Mesenchymal stem cell (in vitro differentiated cells and primary cell): ENCODE measurements at regions not wholly inside any gene's neighbourhood (a gene's known extent, or its start where the extent isn't known, plus 50 kb on each side); places are given as distances from the start of the nearest gene placed in this dataset.

Experiments used
- DNase-seq: peaks from one replicate; pipeline ENCODE4 v3.0.0-alpha.2; 2013
- H2AFZ ChIP-seq: one replicate; pipeline ENCODE4 v1.6.1; 2013; ENCODE audit warnings: low read depth, mild to moderate bottlenecking, control low read depth, inconsistent platforms, low read length, moderate library complexity
- H2AK5ac ChIP-seq: 2 replicates; pipeline ENCODE4 v1.6.1; 2013; ENCODE audit warnings: low read length, moderate library complexity, mild to moderate bottlenecking, inconsistent platforms; ENCODE audit not compliant: severe bottlenecking
- H2BK120ac ChIP-seq: one replicate; pipeline ENCODE4 v1.6.1; 2013; ENCODE audit warnings: low read depth, mild to moderate bottlenecking, inconsistent platforms, low read length, moderate library complexity
- H2BK12ac ChIP-seq, 2 experiments: one replicate each; pipeline ENCODE4 v1.6.1; 2013; ENCODE audit warnings: inconsistent platforms in 2 of 2, low read length in 2 of 2, mild to moderate bottlenecking in 2 of 2, moderate library complexity in 2 of 2, control low read depth in 1 of 2
- H2BK15ac ChIP-seq: one replicate; pipeline ENCODE4 v1.6.1; 2013; ENCODE audit warnings: mild to moderate bottlenecking, low read depth, inconsistent platforms; ENCODE audit not compliant: poor library complexity, severe bottlenecking
- H2BK5ac ChIP-seq: 2 replicates; pipeline ENCODE4 v1.6.1; 2013; ENCODE audit warnings: low read depth, mild to moderate bottlenecking, low read length, control low read depth, inconsistent platforms; ENCODE audit not compliant: poor library complexity, severe bottlenecking
- H3K14ac ChIP-seq, 2 experiments: one replicate each; pipeline ENCODE4 v1.6.1; 2013; ENCODE audit warnings: inconsistent platforms in 2 of 2, low read length in 2 of 2, control low read depth in 1 of 2, mild to moderate bottlenecking in 1 of 2, moderate library complexity in 1 of 2
- H3K18ac ChIP-seq, 2 experiments: one replicate each; pipeline ENCODE4 v1.6.1; 2013; ENCODE audit warnings: inconsistent platforms in 2 of 2, low read length in 2 of 2, control low read depth in 1 of 2, low read depth in 1 of 2, mild to moderate bottlenecking in 1 of 2
- H3K23ac ChIP-seq, 2 experiments: one replicate each; pipeline ENCODE4 v1.6.1; 2013; ENCODE audit warnings: inconsistent platforms in 2 of 2, low read length in 2 of 2, mild to moderate bottlenecking in 2 of 2, moderate library complexity in 2 of 2, control low read depth in 1 of 2
- H3K27ac ChIP-seq: 2 replicates; pipeline ENCODE4 v1.5.1; 2013; ENCODE audit warnings: mild to moderate bottlenecking, moderate library complexity, low read length, control low read depth, inconsistent platforms; ENCODE audit not compliant: poor library complexity, severe bottlenecking
- H3K27me3 ChIP-seq, 2 experiments: 2 replicates each; pipeline versions ENCODE4 v1.6.1 to v1.7.0; 2013; ENCODE audit warnings: low read length in 2 of 2, mild to moderate bottlenecking in 2 of 2, moderate library complexity in 2 of 2, control low read depth in 1 of 2, inconsistent platforms in 1 of 2; ENCODE audit not compliant: control insufficient read depth in 1 of 2, insufficient read depth in 1 of 2
- H3K36me3 ChIP-seq, 2 experiments: 2 replicates each; pipeline versions ENCODE4 v1.6.1 to v1.7.0; 2013; ENCODE audit warnings: low read length in 2 of 2, control low read depth in 1 of 2, inconsistent platforms in 1 of 2, low read depth in 1 of 2, mild to moderate bottlenecking in 1 of 2; ENCODE audit not compliant: insufficient read depth in 2 of 2, control insufficient read depth in 1 of 2
- H3K4ac ChIP-seq, 2 experiments: one replicate each; pipeline ENCODE4 v1.6.1; 2013; ENCODE audit warnings: inconsistent platforms in 2 of 2, low read length in 2 of 2, mild to moderate bottlenecking in 2 of 2, moderate library complexity in 2 of 2, control low read depth in 1 of 2, low read depth in 1 of 2
- H3K4me1 ChIP-seq: 2 replicates; pipeline ENCODE4 v1.6.1; 2013; ENCODE audit warnings: low read depth, low read length, control low read depth; ENCODE audit not compliant: control insufficient read depth, insufficient read depth
- H3K4me2 ChIP-seq: 2 replicates; pipeline ENCODE4 v1.6.1; 2013; ENCODE audit warnings: low read length, mild to moderate bottlenecking, inconsistent platforms; ENCODE audit not compliant: poor library complexity, severe bottlenecking
- H3K4me3 ChIP-seq, 2 experiments: 2 replicates each; pipeline versions ENCODE4 v1.5.1 to v1.7.0; 2013; ENCODE audit warnings: low read length in 2 of 2, mild to moderate bottlenecking in 2 of 2, control low read depth in 1 of 2, low read depth in 1 of 2; ENCODE audit not compliant: insufficient read depth in 1 of 2
- H3K79me1 ChIP-seq: replicated peaks from 2 replicates; pipeline ENCODE4 v1.6.1; 2013; ENCODE audit warnings: mild to moderate bottlenecking, control low read depth, low read length, inconsistent platforms; ENCODE audit not compliant: poor library complexity, severe bottlenecking
- H3K9ac ChIP-seq: 2 replicates; pipeline ENCODE4 v1.7.0; 2013; ENCODE audit warnings: mild to moderate bottlenecking, low read length, moderate library complexity
- H3K9me3 ChIP-seq: 2 replicates; pipeline ENCODE4 v1.7.0; 2013; ENCODE audit warnings: mild to moderate bottlenecking, low read length; ENCODE audit not compliant: control insufficient read depth
- H4K8ac ChIP-seq: one replicate; pipeline ENCODE4 v1.6.1; 2013; ENCODE audit warnings: inconsistent platforms, mild to moderate bottlenecking, low read length, moderate library complexity
- H4K91ac ChIP-seq: one replicate; pipeline ENCODE4 v1.6.1; 2013; ENCODE audit warnings: mild to moderate bottlenecking, low read length, inconsistent platforms
- WGBS: methylation state at CpG from one replicate; pipeline ENCODE4 v1.1.7; 2013; ENCODE audit warnings: mixed read lengths; 5-methylcytosine and 5-hydroxymethylcytosine counted together

- Histone ChIP-seq H3K36me3 (no peaks in the 10 kb centered on the region), H2BK120ac (no peak overlapping the region), H4K91ac (no peak overlapping the region), H2BK5ac (no peak overlapping the region), H3K27ac (no peak overlapping the region), H3K14ac (no peak overlapping the region), H3K27me3 (no peaks in the 10 kb centered on the region), H2BK12ac (no peak overlapping the region), H3K9ac (no peak overlapping the region), H2AFZ (no peak overlapping the region), H3K4ac (no peak overlapping the region), H4K8ac (no peak overlapping the region), H3K23ac (no peak overlapping the region), H3K4me2 (no peak overlapping the region), H3K4me1 (no peaks in the 10 kb centered on the region), H2BK15ac (no peak overlapping the region), H3K9me3 (no peaks in the 10 kb centered on the region), H3K18ac (no peak overlapping the region), H2AK5ac (no peak overlapping the region), H3K79me1 (no peaks in the 10 kb centered on the region), H3K4me3 (no peak overlapping the region)
- WGBS: 64% methylated on average over 2 of the region's 2 CpGs
- no peak for DNase-seq
Observed at GRCh38 chr1:95340061-95340460, 106.1 kb downstream of the RWDD3 start.

GRCh38 chr1:95352767-95353166 lies 118.8 kb downstream of the RWDD3 start:
- H3K4ac ChIP-seq: no peak overlapping the region
- no peaks in the 10 kb centered on the region for H3K4me1 ChIP-seq
- H3K79me1 ChIP-seq: no peaks in the 10 kb centered on the region
- no peak overlapping the region for H3K23ac ChIP-seq
- no peaks in the 10 kb centered on the region for H3K36me3 ChIP-seq
- H2BK12ac ChIP-seq: no peak overlapping the region
- H4K8ac ChIP-seq: no peak overlapping the region
- no peak overlapping the region for H2AFZ ChIP-seq
- H3K9ac ChIP-seq: no peak overlapping the region
- no peak overlapping the region for H2BK15ac ChIP-seq
- no peak overlapping the region for H3K4me3 ChIP-seq
- H3K14ac ChIP-seq: no peak overlapping the region
- H3K27ac ChIP-seq: no peak overlapping the region
- 91% methylated on average over 1 of the region's 2 CpGs for WGBS
- H2AK5ac ChIP-seq: no peak overlapping the region
- no peaks in the 10 kb centered on the region for H3K27me3 ChIP-seq
- H3K9me3 ChIP-seq: no peaks in the 10 kb centered on the region
- H4K91ac ChIP-seq: no peak overlapping the region
- no peak overlapping the region for H3K4me2 ChIP-seq
- H3K18ac ChIP-seq: no peak overlapping the region
- DNase-seq: no peak
- H2BK120ac ChIP-seq: no peak overlapping the region
- H2BK5ac ChIP-seq: no peak overlapping the region

- Histone ChIP-seq H2BK15ac (no peak overlapping the region), H4K8ac (no peak overlapping the region), H3K4ac (no peak overlapping the region), H3K79me1 (no peaks in the 10 kb centered on the region), H3K23ac (no peak overlapping the region), H2BK120ac (no peak overlapping the region), H3K14ac (no peak overlapping the region), H2AFZ (no peak overlapping the region), H3K9ac (no peak overlapping the region), H2AK5ac (no peak overlapping the region), H3K4me2 (no peak overlapping the region), H3K4me3 (no peak overlapping the region), H3K18ac (no peak overlapping the region), H3K27me3 (no peaks in the 10 kb centered on the region), H3K4me1 (no peaks in the 10 kb centered on the region), H3K27ac (no peak overlapping the region), H4K91ac (no peak overlapping the region), H3K9me3 (no peaks in the 10 kb centered on the region), H2BK12ac (no peak overlapping the region), H2BK5ac (no peak overlapping the region), H3K36me3 (no peaks in the 10 kb centered on the region)
- WGBS: 81% methylated on average over 2 of the region's 3 CpGs
- DNase-seq: no peak
Observed at GRCh38 chr1:95353194-95353593, 119.2 kb downstream of the RWDD3 start.

GRCh38 chr1:95364546-95364945 lies 130.5 kb downstream of the RWDD3 start:
- Histone ChIP-seq H3K27ac (no peak overlapping the region), H3K9me3 (no peaks in the 10 kb centered on the region), H2AFZ (no peak overlapping the region), H3K79me1 (no peaks in the 10 kb centered on the region), H3K23ac (no peak overlapping the region), H3K4me3 (no peak overlapping the region), H2AK5ac (no peak overlapping the region), H2BK12ac (no peak overlapping the region), H2BK120ac (no peak overlapping the region), H3K14ac (no peak overlapping the region), H3K36me3 (no peaks in the 10 kb centered on the region), H3K4me1 (no peaks in the 10 kb centered on the region), H3K18ac (no peak overlapping the region), H2BK15ac (no peak overlapping the region), H4K91ac (no peak overlapping the region), H3K4me2 (no peak overlapping the region), H2BK5ac (no peak overlapping the region), H3K27me3 (no peaks in the 10 kb centered on the region), H3K4ac (no peak overlapping the region), H4K8ac (no peak overlapping the region), H3K9ac (no peak overlapping the region)
- DNase-seq: no peak
- WGBS: 89% methylated on average over 1 of the region's 1 CpG
